H1 (cell line): ENCODE measurements at regions not wholly inside any gene's neighbourhood (a gene's known extent, or its start where the extent isn't known, plus 50 kb on each side); places are given as distances from the start of the nearest gene placed in this dataset.

Experiments
- CTCF ChIA-PET: fragments of 300-600 bp; sonication (Branson Sonifier 250); formaldehyde crosslinking; loops from one replicate; lab custom pipeline; 2021; ENCODE audit not compliant: partially characterized antibody; lab: Charles Lee
- POLR2A ChIA-PET: fragments of 300-600 bp; sonication (Branson Sonifier 250); formaldehyde crosslinking; loops from one replicate; lab custom pipeline; 2021; ENCODE audit warnings: inconsistent platforms; ENCODE audit not compliant: partially characterized antibody; lab: Charles Lee
- DNase-seq, 2 experiments: peaks; one replicate each; pipeline versions ENCODE4 v3.0.0 to v3.0.0-alpha.2; 2010 to 2022; ENCODE audit warnings: low spot score in 2 of 2, low read depth in 1 of 2, mixed read lengths in 1 of 2
- FAIRE-seq: peaks from 2 replicates; lab custom pipeline; 2011; peaks lifted over from hg19 to GRCh38; lab: Jason Lieb, UNC
- H2AFZ ChIP-seq: 2 replicates; pipeline ENCODE4 v1.8.1; 2012; ENCODE audit warnings: low read length, inconsistent platforms
- H2AK5ac ChIP-seq: 2 replicates; pipeline ENCODE4 v1.6.1; 2013; ENCODE audit warnings: low read depth, low read length
- H2BK120ac ChIP-seq: replicated peaks from 2 replicates; pipeline ENCODE3; 2013; ENCODE audit warnings: low read depth, low read length, inconsistent platforms
- H2BK12ac ChIP-seq: 2 replicates; pipeline ENCODE4 v1.6.1; 2013; ENCODE audit warnings: low read depth, low read length
- H2BK15ac ChIP-seq: 2 replicates; pipeline ENCODE4 v1.6.1; 2013; ENCODE audit warnings: low read length
- H2BK20ac ChIP-seq: 2 replicates; pipeline ENCODE4 v1.6.1; 2013; ENCODE audit warnings: low read length
- H2BK5ac ChIP-seq: 2 replicates; pipeline ENCODE4 v1.6.1; 2013; ENCODE audit warnings: low read depth, low read length
- H3K14ac ChIP-seq: 2 replicates; pipeline ENCODE4 v1.6.1; 2013; ENCODE audit warnings: inconsistent platforms; ENCODE audit not compliant: insufficient read length
- H3K18ac ChIP-seq: 2 replicates; pipeline ENCODE4 v1.6.1; 2013; ENCODE audit warnings: low read length; ENCODE audit errors: extremely low read depth
- H3K23ac ChIP-seq: 2 replicates; pipeline ENCODE4 v1.6.1; 2013; ENCODE audit warnings: inconsistent platforms; ENCODE audit not compliant: insufficient read length
- H3K23me2 ChIP-seq: 2 replicates; pipeline ENCODE4 v1.6.1; 2013; ENCODE audit warnings: low read depth, low read length
- H3K27ac ChIP-seq: 2 replicates; pipeline ENCODE4 v1.6.1; 2011; ENCODE audit warnings: low read depth, low read length, inconsistent platforms
- H3K27me3 ChIP-seq, 4 experiments: replicated peaks in 1 of 4; 1 replicate in 1 of 4; 2 replicates in 3 of 4; pipeline versions ENCODE4 v1.6.1 to v1.8.1; 2011 to 2013; ENCODE audit warnings: low read length in 3 of 4, mild to moderate bottlenecking in 3 of 4, inconsistent platforms in 2 of 4, mixed read lengths in 2 of 4, moderate library complexity in 1 of 4; ENCODE audit not compliant: control insufficient read depth in 3 of 4, insufficient read depth in 3 of 4; ENCODE audit errors: extremely low read depth in 1 of 4
- H3K36me3 ChIP-seq, 4 experiments: 2 replicates each; pipeline versions ENCODE4 v1.6.1 to v1.8.1; 2011 to 2013; ENCODE audit warnings: mild to moderate bottlenecking in 4 of 4, low read length in 3 of 4, moderate library complexity in 2 of 4, control low read depth in 1 of 4, inconsistent platforms in 1 of 4; ENCODE audit not compliant: insufficient read depth in 4 of 4, control insufficient read depth in 2 of 4
- H3K4ac ChIP-seq: replicated peaks from 2 replicates; pipeline ENCODE3; 2013; ENCODE audit warnings: low read length, low read depth, mixed read lengths, inconsistent platforms; ENCODE audit not compliant: insufficient read length
- H3K4me1 ChIP-seq, 4 experiments: replicated peaks in 1 of 4; 1 replicate in 1 of 4; 2 replicates in 3 of 4; pipeline versions ENCODE4 v1.6.1 to v1.8.1; 2011 to 2013; ENCODE audit warnings: low read length in 3 of 4, inconsistent platforms in 2 of 4, mixed read lengths in 1 of 4; ENCODE audit not compliant: insufficient read depth in 4 of 4, control insufficient read depth in 3 of 4
- H3K4me2 ChIP-seq, 2 experiments: 2 replicates each; pipeline versions ENCODE4 v1.6.1 to v1.8.1; 2011 to 2013; ENCODE audit warnings: low read depth in 2 of 2, low read length in 2 of 2, control low read depth in 1 of 2, inconsistent platforms in 1 of 2, mild to moderate bottlenecking in 1 of 2; ENCODE audit not compliant: insufficient read depth in 1 of 2
- H3K4me3 ChIP-seq, 4 experiments: fragments of 200-600, 300-600 bp in 1 of 4; sonication (generic), shearing (Covaris generic), sonication (Bioruptor Twin) in 1 of 4; 2 replicates each; pipeline versions ENCODE4 v1.5.1 to v1.8.1; 2011 to 2016; ENCODE audit warnings: low read length in 4 of 4, low read depth in 3 of 4, control low read depth in 2 of 4, inconsistent platforms in 2 of 4, mild to moderate bottlenecking in 2 of 4, mixed read lengths in 1 of 4, moderate library complexity in 1 of 4; ENCODE audit not compliant: insufficient read depth in 2 of 4; ENCODE audit errors: extremely low read depth in 1 of 4
- H3K56ac ChIP-seq: replicated peaks from 2 replicates; pipeline ENCODE3; 2013; ENCODE audit warnings: low read depth, mild to moderate bottlenecking, mixed read lengths, low read length, inconsistent platforms; ENCODE audit not compliant: insufficient read length
- H3K79me1 ChIP-seq: 2 replicates; pipeline ENCODE4 v1.6.1; 2013; ENCODE audit warnings: low read depth, low read length, control low read depth
- H3K79me2 ChIP-seq, 2 experiments: 2 replicates each; pipeline versions ENCODE4 v1.6.1 to v1.8.1; 2012 to 2013; ENCODE audit warnings: low read length in 2 of 2, mild to moderate bottlenecking in 2 of 2, inconsistent platforms in 1 of 2; ENCODE audit not compliant: insufficient read depth in 2 of 2, control insufficient read depth in 1 of 2
- H3K9ac ChIP-seq, 4 experiments: replicated peaks in 1 of 4; 1 replicate in 1 of 4; 2 replicates in 3 of 4; pipeline versions ENCODE4 v1.6.1 to v1.8.1; 2011 to 2013; ENCODE audit warnings: low read depth in 3 of 4, low read length in 3 of 4, control low read depth in 2 of 4, mild to moderate bottlenecking in 2 of 4, moderate library complexity in 2 of 4, inconsistent platforms in 1 of 4; ENCODE audit errors: extremely low read depth in 1 of 4
- H3K9me3 ChIP-seq, 2 experiments: 2 replicates each; pipeline versions ENCODE4 v1.6.1 to v1.8.1; 2012 to 2013; ENCODE audit warnings: mild to moderate bottlenecking in 2 of 2, moderate library complexity in 2 of 2, control low read depth in 1 of 2, inconsistent platforms in 1 of 2, low read depth in 1 of 2, low read length in 1 of 2, mixed read lengths in 1 of 2; ENCODE audit not compliant: insufficient read depth in 2 of 2
- H4K20me1 ChIP-seq, 2 experiments: replicated peaks in 1 of 2; 2 replicates each; pipeline versions ENCODE3 to v1.8.1; 2011 to 2013; ENCODE audit warnings: inconsistent platforms in 2 of 2, low read length in 2 of 2, mild to moderate bottlenecking in 1 of 2; ENCODE audit not compliant: insufficient read depth in 2 of 2, control insufficient read depth in 1 of 2
- H4K5ac ChIP-seq: 2 replicates; pipeline ENCODE4 v1.6.1; 2013; ENCODE audit warnings: low read length, low read depth, mixed read lengths, inconsistent platforms; ENCODE audit not compliant: insufficient read length
- H4K8ac ChIP-seq: 2 replicates; pipeline ENCODE4 v1.8.0; 2013; ENCODE audit warnings: mild to moderate bottlenecking, moderate library complexity, low read length, inconsistent platforms; ENCODE audit not compliant: insufficient read depth; ENCODE audit errors: extremely low read depth
- H4K91ac ChIP-seq: replicated peaks from 2 replicates; pipeline ENCODE3; 2013; ENCODE audit warnings: low read length, mixed read lengths, inconsistent platforms; ENCODE audit not compliant: insufficient read length
- EP300 ChIP-seq, 2 experiments: IDR thresholded peaks; 1 replicate in 1 of 2; 2 replicates in 1 of 2; pipeline ENCODE4 v1.6.1; 2011 to 2012; ENCODE audit warnings: low read depth in 2 of 2, low read length in 2 of 2, mild to moderate bottlenecking in 2 of 2, borderline replicate concordance in 1 of 2, inconsistent platforms in 1 of 2, moderate library complexity in 1 of 2
- EZH2 ChIP-seq: fragments of 200-600 bp; sonication (generic); IDR thresholded peaks from 2 replicates; pipeline ENCODE4 v1.7.1; 2012; ENCODE audit warnings: low read depth, mild to moderate bottlenecking, moderate library complexity, low read length, inconsistent platforms; ENCODE audit not compliant: severe bottlenecking
- KDM4A ChIP-seq: IDR thresholded peaks from one replicate; pipeline ENCODE4 v1.7.1; 2012; ENCODE audit warnings: low read depth, mild to moderate bottlenecking, moderate library complexity, low read length, inconsistent platforms; ENCODE audit not compliant: severe bottlenecking
- KDM5A ChIP-seq: fragments of 200-600 bp; IDR thresholded peaks from 2 replicates; pipeline ENCODE4 v1.7.1; 2012; ENCODE audit warnings: mild to moderate bottlenecking, low read length, inconsistent platforms, mixed read lengths
- PHF8 ChIP-seq: fragments of 200-600 bp; sonication (generic); conservative IDR thresholded peaks from 2 replicates; pipeline ENCODE4 v1.7.1; 2012; ENCODE audit warnings: low read depth, mild to moderate bottlenecking, inconsistent platforms, low read length, moderate library complexity
- RNF2 ChIP-seq: fragments of 200-900, 300-1000 bp; sonication (generic); IDR thresholded peaks from 2 replicates; pipeline ENCODE4 v1.7.1; 2016; ENCODE audit warnings: borderline replicate concordance, low read depth, mild to moderate bottlenecking, antibody characterized with exemption, low read length; ENCODE audit not compliant: poor library complexity, severe bottlenecking; ENCODE audit errors: missing control alignments
- TBP ChIP-seq: IDR thresholded peaks from 2 replicates; pipeline ENCODE4 v1.6.1; 2011; ENCODE audit warnings: low read depth, low read length, improper control_type of control experiment
- TCF12 ChIP-seq: IDR thresholded peaks from 2 replicates; pipeline ENCODE4 v1.6.1; 2011; ENCODE audit warnings: low read depth, mild to moderate bottlenecking, low read length
- USF2 ChIP-seq: IDR thresholded peaks from 2 replicates; pipeline ENCODE4 v1.6.1; 2011; ENCODE audit warnings: low read length, improper control_type of control experiment

GRCh38 chr5:118701791-118702190, 286.6 kb downstream of the DTWD2 start:
- Histone ChIP-seq H3K4me2 (no peak overlapping the region), H2AK5ac (no peak overlapping the region), H3K27me3 (no peaks in the 10 kb centered on the region), H3K9ac (no peak overlapping the region), H2BK5ac (no peak overlapping the region), H4K20me1 (no peaks in the 10 kb centered on the region), H3K79me1 (no peaks in the 10 kb centered on the region), H2BK20ac (no peak overlapping the region), H3K4me3 (no peak overlapping the region), H2AFZ (no peak overlapping the region), H3K4ac (no peak overlapping the region), H2BK120ac (no peak overlapping the region), H2BK15ac (no peak overlapping the region), H3K4me1 (no peaks in the 10 kb centered on the region), H3K79me2 (no peaks in the 10 kb centered on the region), H2BK12ac (no peak overlapping the region), H3K23ac (no peak overlapping the region), H3K23me2 (no peaks in the 10 kb centered on the region), H3K27ac (no peak overlapping the region), H3K56ac (no peak overlapping the region), H3K14ac (no peak overlapping the region), H4K91ac (no peak overlapping the region)
- FAIRE-seq (no peak), DNase-seq (no peak)
- ChIA-PET CTCF (interaction anchor here (0.6 to 6.6 kb wide), 4 partner anchors 26 to 916 kb away, joined by 3 to 69 read pairs (median 4); no protein-coding TSS in a partner anchor), POLR2A (no interaction called here)
- TF ChIP-seq TBP, result no peak
- TF ChIP-seq RNF2, result no peak
- no peak for TF ChIP-seq USF2
- TF ChIP-seq TCF12, result no peak
- no peak for TF ChIP-seq EZH2
- no peak for TF ChIP-seq KDM5A
- TF ChIP-seq KDM4A, result no peak
- no peak for TF ChIP-seq PHF8
- TF ChIP-seq EP300 (IDR thresholded peaks at IDR 0.05; ENCODE audit: borderline replicate concordance in 1 of 2, low read depth in 2 of 2, low read length in 2 of 2), result no peak
- TF ChIP-seq, all 59 proteins: peak for 0
- Histone ChIP-seq H3K9me3 (peaks cover 21 to 32% of the 10 kb centered on the region in 2 experiments), H4K8ac (no peak overlapping the region), H3K36me3 (no peaks in the 10 kb centered on the region), H3K18ac (no peak overlapping the region), H4K5ac (no peak overlapping the region)
